Glutamatergic neuron (in vitro differentiated cells): ENCODE measurements at regions not wholly inside any gene's neighbourhood (a gene's known extent, or its start where the extent isn't known, plus 50 kb on each side); places are given as distances from the start of the nearest gene placed in this dataset.

Experiments used
- DNase-seq: peaks from one replicate; pipeline ENCODE4 v3.0.0; 2022
- H3K27ac Mint-ChIP-seq: one replicate; pipeline ENCODE4 v1.8.0; 2020; ENCODE audit warnings: mild to moderate bottlenecking, mixed read lengths, inconsistent platforms; ENCODE audit not compliant: unreplicated experiment
- H3K27me3 Mint-ChIP-seq: one replicate; pipeline ENCODE4 v1.8.0; 2020; ENCODE audit warnings: mild to moderate bottlenecking, moderate library complexity, mixed read lengths, inconsistent platforms; ENCODE audit not compliant: unreplicated experiment
- H3K36me3 Mint-ChIP-seq: one replicate; pipeline ENCODE4 v1.8.0; 2020; ENCODE audit warnings: mild to moderate bottlenecking, mixed read lengths, inconsistent platforms; ENCODE audit not compliant: unreplicated experiment
- H3K4me1 Mint-ChIP-seq: one replicate; pipeline ENCODE4 v1.8.0; 2020; ENCODE audit warnings: mild to moderate bottlenecking, low read depth, mixed read lengths, inconsistent platforms; ENCODE audit not compliant: unreplicated experiment
- H3K4me3 Mint-ChIP-seq: one replicate; pipeline ENCODE4 v1.8.0; 2020; ENCODE audit warnings: mild to moderate bottlenecking, mixed read lengths, inconsistent platforms; ENCODE audit not compliant: unreplicated experiment
- H3K9me3 Mint-ChIP-seq: one replicate; pipeline ENCODE4 v1.8.0; 2020; ENCODE audit warnings: mild to moderate bottlenecking, moderate library complexity, mixed read lengths, inconsistent platforms; ENCODE audit not compliant: unreplicated experiment
- TF ChIP-seq, protein P1 (sequence below): fragments of 200-600 bp; sonication (generic); IDR thresholded peaks from one replicate; pipeline ENCODE4 v1.5.0; 2021; ENCODE audit not compliant: partially characterized antibody, unreplicated experiment

DNA sequence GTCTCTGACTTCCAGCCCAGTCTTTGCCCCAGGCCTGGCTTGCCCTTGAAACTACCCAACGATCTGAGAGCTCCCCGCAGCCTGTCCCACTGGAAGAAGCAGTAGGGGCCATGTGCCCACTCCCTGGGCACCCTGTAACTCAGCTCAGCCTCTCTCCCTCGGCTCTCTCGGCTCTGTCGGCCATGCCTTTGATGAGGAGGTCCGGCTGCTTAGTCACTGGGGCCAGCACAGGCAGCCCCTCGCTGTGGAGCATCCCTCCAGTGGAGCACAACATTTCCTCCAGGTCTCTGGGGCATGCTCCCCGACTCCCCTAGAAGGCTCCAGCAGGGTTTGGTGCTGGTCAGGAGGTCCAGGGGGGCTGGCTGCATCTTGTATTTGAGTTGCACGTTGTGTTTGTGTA is 83.3 kb upstream of the DISP3 start:
- no peak for DNase-seq
- H3K4me3 Mint-ChIP-seq, result no peak overlapping the region
- TF ChIP-seq, protein P1, sequence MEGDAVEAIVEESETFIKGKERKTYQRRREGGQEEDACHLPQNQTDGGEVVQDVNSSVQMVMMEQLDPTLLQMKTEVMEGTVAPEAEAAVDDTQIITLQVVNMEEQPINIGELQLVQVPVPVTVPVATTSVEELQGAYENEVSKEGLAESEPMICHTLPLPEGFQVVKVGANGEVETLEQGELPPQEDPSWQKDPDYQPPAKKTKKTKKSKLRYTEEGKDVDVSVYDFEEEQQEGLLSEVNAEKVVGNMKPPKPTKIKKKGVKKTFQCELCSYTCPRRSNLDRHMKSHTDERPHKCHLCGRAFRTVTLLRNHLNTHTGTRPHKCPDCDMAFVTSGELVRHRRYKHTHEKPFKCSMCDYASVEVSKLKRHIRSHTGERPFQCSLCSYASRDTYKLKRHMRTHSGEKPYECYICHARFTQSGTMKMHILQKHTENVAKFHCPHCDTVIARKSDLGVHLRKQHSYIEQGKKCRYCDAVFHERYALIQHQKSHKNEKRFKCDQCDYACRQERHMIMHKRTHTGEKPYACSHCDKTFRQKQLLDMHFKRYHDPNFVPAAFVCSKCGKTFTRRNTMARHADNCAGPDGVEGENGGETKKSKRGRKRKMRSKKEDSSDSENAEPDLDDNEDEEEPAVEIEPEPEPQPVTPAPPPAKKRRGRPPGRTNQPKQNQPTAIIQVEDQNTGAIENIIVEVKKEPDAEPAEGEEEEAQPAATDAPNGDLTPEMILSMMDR, result no peak
- no peaks in the 10 kb centered on the region for H3K36me3 Mint-ChIP-seq
- H3K27ac Mint-ChIP-seq, result no peak overlapping the region
- peaks cover 20% of the 10 kb centered on the region for H3K4me1 Mint-ChIP-seq
- peaks cover 10% of the 10 kb centered on the region for H3K9me3 Mint-ChIP-seq
- H3K27me3 Mint-ChIP-seq, result peaks cover 10% of the 10 kb centered on the region

DNA sequence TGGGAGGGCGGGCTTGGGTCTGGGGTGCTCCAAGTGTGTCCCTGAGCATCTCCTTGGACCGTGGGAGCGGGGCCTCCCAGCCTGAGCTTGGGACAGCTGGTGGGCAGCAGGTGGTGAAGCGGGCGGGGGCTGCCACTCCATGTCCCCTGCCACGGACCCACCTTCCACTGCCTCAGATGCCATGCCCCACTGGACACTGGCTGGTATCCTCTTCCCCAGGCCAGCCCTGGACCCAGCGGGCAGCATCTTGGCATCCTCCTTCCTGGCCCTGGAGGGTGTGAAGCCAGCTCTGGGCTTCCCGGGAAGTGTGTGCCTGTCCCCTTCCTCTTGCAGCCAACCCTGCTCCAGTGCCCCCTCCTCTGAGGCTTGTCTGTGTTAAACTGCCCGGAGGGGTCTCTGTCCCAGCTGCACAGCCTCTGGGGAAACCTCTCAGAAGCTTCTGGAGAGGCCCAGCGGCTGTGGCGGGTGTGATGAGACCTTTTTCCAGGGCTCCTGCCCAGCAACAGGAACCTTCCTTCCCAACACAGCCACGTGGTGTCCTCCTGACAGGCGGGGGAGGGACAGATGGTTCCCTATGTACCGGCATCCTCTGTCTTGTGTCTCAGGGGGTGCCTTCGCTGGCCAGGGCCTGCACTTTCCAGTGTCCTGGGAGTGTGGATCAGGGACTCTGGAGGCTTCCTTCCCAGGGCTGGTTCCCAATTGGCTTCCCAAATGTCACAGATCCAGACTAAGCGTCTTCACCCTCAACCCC is 81.6 kb upstream of the DISP3 start:
- peak; percentile 73 for DNase-seq
- peak overlapping the region; percentile 73 for H3K4me3 Mint-ChIP-seq
- peaks cover 10% of the 10 kb centered on the region for H3K9me3 Mint-ChIP-seq
- no peaks in the 10 kb centered on the region for H3K36me3 Mint-ChIP-seq
- H3K27ac Mint-ChIP-seq, result peak overlapping the region; percentile 75
- H3K4me1 Mint-ChIP-seq, result peaks cover 20% of the 10 kb centered on the region
- peaks cover 10% of the 10 kb centered on the region for H3K27me3 Mint-ChIP-seq
- TF ChIP-seq, protein P1, result no peak

DNA sequence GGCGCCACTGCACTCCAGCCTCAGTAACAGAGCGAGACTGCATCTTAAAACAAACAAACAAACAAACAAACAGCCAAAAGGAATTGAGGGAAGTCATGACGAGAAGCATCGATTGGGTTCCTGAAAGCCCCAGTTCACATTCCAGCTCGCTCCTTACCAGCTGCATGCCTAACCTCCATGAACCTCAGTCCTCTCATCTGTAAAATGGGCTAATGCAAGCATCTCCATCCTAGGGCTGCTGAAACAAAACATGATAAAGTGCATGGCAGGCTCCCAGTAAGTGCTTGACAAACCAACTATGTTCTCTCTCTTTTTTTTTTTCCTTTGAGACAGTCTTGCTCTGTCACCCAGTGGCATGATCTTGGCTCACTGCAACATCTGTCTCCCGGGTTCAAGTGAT is 79.7 kb upstream of the DISP3 start:
- peaks cover 10% of the 10 kb centered on the region for H3K27me3 Mint-ChIP-seq

DNA sequence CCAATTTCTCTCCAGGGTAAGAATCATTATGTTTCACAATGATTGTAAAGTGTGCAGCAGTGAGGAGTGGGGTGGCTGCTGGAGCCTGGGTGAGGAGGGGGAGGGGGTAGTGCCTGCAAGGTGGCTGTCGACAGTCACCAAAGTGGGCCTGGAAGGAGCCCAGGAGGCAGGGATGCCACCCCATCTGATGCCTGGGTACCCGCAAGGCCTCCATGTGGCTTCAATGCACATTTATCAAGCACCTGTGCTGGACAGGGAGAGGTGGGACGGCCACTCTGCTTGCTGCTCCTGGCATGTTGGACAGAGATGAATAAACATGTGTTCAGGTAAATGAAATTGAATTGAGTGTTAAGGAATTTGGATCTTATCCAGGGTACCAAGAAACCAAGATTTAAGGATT is 78.8 kb upstream of the DISP3 start:
- peaks cover 7% of the 10 kb centered on the region for H3K9me3 Mint-ChIP-seq
- TF ChIP-seq, protein P1, result no peak
- no peak for DNase-seq
- no peak overlapping the region for H3K4me3 Mint-ChIP-seq
- no peak overlapping the region for H3K27ac Mint-ChIP-seq
- no peaks in the 10 kb centered on the region for H3K36me3 Mint-ChIP-seq
- peaks cover 17% of the 10 kb centered on the region for H3K4me1 Mint-ChIP-seq
- H3K27me3 Mint-ChIP-seq, result peaks cover 10% of the 10 kb centered on the region

More for the DNA sequence above, 79.7 kb upstream of the DISP3 start:
- peaks cover 20% of the 10 kb centered on the region for H3K4me1 Mint-ChIP-seq
- peaks cover 10% of the 10 kb centered on the region for H3K9me3 Mint-ChIP-seq
- DNase-seq, result no peak
- H3K4me3 Mint-ChIP-seq, result no peak overlapping the region
- H3K27ac Mint-ChIP-seq, result no peak overlapping the region
- TF ChIP-seq, protein P1, result no peak
- H3K36me3 Mint-ChIP-seq, result no peaks in the 10 kb centered on the region

DNA sequence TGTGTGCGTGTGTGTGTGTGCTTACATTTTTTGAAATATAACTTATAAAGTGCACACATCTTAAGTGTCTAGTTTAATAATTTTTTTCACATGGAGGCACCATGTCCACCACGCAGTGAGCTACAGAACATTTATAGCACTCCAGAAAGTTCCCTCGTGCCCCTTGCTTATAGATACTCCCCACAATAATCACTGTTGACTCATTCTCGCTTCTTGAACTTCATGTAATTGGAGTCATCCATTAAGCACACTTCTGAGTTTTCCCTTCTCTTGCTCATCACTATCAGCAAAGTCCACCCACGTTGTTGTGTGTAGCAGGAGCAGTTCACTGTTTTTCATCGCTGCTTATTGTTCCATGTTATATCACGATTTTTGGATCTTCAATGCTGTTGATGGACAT is 78.4 kb upstream of the DISP3 start:
- H3K9me3 Mint-ChIP-seq, result peaks cover 7% of the 10 kb centered on the region
- TF ChIP-seq, protein P1, result no peak
- peaks cover 8% of the 10 kb centered on the region for H3K27me3 Mint-ChIP-seq
- H3K36me3 Mint-ChIP-seq, result no peaks in the 10 kb centered on the region
- H3K4me3 Mint-ChIP-seq, result no peak overlapping the region
- no peak for DNase-seq
- H3K4me1 Mint-ChIP-seq, result peaks cover 17% of the 10 kb centered on the region
- H3K27ac Mint-ChIP-seq, result no peak overlapping the region
